Parathyroid adenoma (tissue), 2 donors: ENCODE measurements at regions not wholly inside any gene's neighbourhood (a gene's known extent, or its start where the extent isn't known, plus 50 kb on each side); places are given as distances from the start of the nearest gene placed in this dataset.

ENCODE experiments used
- H2AFZ ChIP-seq: fragments of 300-600 bp; sonication (generic); one replicate; pipeline ENCODE4 v1.7.0; 2017; ENCODE audit warnings: antibody characterized with exemption, mild to moderate bottlenecking
- H3K27ac ChIP-seq: fragments of 300-600 bp; sonication (generic); one replicate; pipeline ENCODE4 v1.7.0; 2017
- H3K27me3 ChIP-seq: fragments of 300-600 bp; sonication (generic); one replicate; pipeline ENCODE4 v1.7.0; 2017; ENCODE audit warnings: low read length; ENCODE audit not compliant: control insufficient read depth, insufficient read depth
- H3K36me3 ChIP-seq: fragments of 300-600 bp; sonication (generic); one replicate; pipeline ENCODE4 v1.7.0; 2017; ENCODE audit warnings: low read length; ENCODE audit not compliant: control insufficient read depth, insufficient read depth
- H3K4me1 ChIP-seq: fragments of 300-600 bp; sonication (generic); one replicate; pipeline ENCODE4 v1.7.0; 2017; ENCODE audit warnings: control low read depth
- H3K4me2 ChIP-seq: fragments of 300-600 bp; sonication (generic); one replicate; pipeline ENCODE4 v1.7.0; 2017; ENCODE audit warnings: low read length
- H3K4me3 ChIP-seq: fragments of 300-600 bp; sonication (generic); one replicate; pipeline ENCODE4 v1.7.0; 2017; ENCODE audit warnings: low read depth, low read length
- H3K79me2 ChIP-seq: fragments of 300-600 bp; sonication (generic); one replicate; pipeline ENCODE4 v1.7.0; 2017; ENCODE audit warnings: control low read depth
- H3K9ac ChIP-seq: fragments of 300-600 bp; sonication (generic); one replicate; pipeline ENCODE4 v1.7.0; 2017; ENCODE audit warnings: mild to moderate bottlenecking
- H3K9me3 ChIP-seq: fragments of 300-600 bp; sonication (generic); one replicate; pipeline ENCODE4 v1.7.0; 2017; ENCODE audit warnings: low read length; ENCODE audit not compliant: control insufficient read depth
- TF ChIP-seq, protein P1 (sequence below): fragments of 300-600 bp; sonication (generic); IDR thresholded peaks from one replicate; pipeline ENCODE4 v1.7.0; 2017; ENCODE audit warnings: antibody characterized with exemption, mild to moderate bottlenecking
- donor health status: primary hyperparathyroidism.

DNA sequence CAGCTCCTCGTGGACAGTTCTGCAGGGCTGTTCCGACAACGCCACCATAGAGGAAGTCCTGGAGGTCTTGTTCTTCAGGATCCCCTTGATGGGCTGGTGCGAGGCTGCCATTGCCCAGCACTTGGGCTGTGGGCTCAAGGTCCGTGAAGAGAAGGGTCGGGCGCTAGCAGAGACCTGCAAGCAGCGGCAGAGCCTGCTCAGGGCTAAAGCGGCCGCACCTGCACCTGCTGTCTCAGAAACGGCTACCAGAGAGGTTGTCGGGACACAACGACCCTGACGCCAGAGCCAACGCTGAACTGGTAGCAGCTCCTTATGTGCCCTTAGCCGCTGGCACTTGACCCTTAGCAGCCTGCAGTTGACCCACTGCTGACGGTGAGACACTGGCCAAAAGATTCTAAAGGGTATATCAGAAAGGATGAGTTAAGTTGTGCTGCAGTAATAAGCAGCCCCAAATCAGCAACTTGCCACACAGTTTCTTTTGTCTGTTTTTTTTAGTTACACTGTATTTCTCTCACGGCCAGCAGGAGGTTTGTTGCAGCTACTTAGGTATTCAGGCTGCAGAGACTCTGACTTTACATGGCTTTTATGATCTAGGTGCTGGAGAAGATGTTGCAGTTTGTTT is 55.5 kb upstream of the ST6GAL2 start:
- Histone ChIP-seq H3K27ac (no peak overlapping the region), H3K4me3 (no peak overlapping the region), H3K36me3 (no peaks in the 10 kb centered on the region), H2AFZ (no peak overlapping the region), H3K79me2 (no peaks in the 10 kb centered on the region), H3K4me1 (no peaks in the 10 kb centered on the region), H3K4me2 (no peak overlapping the region), H3K27me3 (no peaks in the 10 kb centered on the region), H3K9ac (no peak overlapping the region), H3K9me3 (no peaks in the 10 kb centered on the region)
- TF ChIP-seq, protein P1, sequence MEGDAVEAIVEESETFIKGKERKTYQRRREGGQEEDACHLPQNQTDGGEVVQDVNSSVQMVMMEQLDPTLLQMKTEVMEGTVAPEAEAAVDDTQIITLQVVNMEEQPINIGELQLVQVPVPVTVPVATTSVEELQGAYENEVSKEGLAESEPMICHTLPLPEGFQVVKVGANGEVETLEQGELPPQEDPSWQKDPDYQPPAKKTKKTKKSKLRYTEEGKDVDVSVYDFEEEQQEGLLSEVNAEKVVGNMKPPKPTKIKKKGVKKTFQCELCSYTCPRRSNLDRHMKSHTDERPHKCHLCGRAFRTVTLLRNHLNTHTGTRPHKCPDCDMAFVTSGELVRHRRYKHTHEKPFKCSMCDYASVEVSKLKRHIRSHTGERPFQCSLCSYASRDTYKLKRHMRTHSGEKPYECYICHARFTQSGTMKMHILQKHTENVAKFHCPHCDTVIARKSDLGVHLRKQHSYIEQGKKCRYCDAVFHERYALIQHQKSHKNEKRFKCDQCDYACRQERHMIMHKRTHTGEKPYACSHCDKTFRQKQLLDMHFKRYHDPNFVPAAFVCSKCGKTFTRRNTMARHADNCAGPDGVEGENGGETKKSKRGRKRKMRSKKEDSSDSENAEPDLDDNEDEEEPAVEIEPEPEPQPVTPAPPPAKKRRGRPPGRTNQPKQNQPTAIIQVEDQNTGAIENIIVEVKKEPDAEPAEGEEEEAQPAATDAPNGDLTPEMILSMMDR = no peak

DNA sequence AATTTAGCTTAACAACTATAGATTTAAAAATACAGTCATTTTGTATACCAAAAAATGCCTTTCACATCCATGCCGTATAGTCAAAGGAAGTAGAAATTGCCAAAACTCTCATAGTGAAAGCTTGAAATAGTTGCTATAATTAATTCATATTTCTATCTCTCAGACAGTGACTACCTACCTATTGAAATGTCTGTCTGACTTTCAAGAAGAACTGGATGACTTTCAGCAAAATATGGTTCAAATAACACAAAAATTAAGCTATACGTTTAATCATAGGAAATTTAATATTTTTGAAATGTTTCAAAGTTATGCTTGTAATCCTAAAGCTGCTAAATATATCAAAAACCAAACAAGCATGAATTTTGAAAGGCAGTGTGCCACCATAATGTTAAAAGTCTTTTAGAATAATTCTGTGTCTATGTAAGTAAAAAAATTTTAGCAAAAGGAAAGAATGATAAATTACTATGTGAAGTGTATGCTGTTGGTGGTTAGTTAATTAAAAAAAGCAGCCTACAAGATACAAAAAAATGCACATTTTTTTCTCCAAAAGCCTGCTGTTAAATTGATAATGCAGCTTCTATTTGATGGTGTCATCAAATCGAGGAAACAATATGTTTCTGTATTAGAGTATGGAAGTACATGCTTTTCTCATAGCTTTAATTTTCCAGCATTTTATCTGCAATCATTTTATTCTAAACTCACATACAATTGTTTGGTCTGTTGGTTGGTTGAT is 57.7 kb upstream of the ST6GAL2 start:
- Histone ChIP-seq H3K27ac (no peak overlapping the region), H3K9me3 (no peaks in the 10 kb centered on the region), H2AFZ (no peak overlapping the region), H3K79me2 (no peaks in the 10 kb centered on the region), H3K4me1 (no peaks in the 10 kb centered on the region), H3K4me3 (no peak overlapping the region), H3K4me2 (no peak overlapping the region), H3K27me3 (no peaks in the 10 kb centered on the region), H3K36me3 (no peaks in the 10 kb centered on the region), H3K9ac (no peak overlapping the region)
- TF ChIP-seq, protein P1 = no peak

DNA sequence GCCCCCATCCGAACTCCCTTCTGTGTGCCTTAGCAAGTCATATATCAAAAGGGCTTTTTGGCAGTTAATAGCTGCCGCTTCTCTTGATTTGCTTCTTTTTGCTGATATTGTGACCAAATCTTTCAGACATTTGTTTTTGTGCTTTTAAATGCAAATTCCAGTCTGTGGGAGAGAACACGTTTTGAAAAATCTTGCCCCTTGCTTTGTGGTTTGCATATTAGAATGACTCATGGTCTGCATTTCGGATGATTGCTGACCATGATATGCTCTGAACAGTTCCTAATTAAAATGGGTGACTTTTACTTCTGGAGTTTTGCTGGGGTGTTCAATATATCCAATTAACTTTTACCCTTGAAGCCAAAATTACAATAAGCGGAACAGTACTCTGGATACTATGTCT is 58.2 kb upstream of the ST6GAL2 start:
- no peaks in the 10 kb centered on the region for H3K4me1 ChIP-seq
- H3K27me3 ChIP-seq = no peaks in the 10 kb centered on the region
- H3K4me3 ChIP-seq = no peak overlapping the region
- H2AFZ ChIP-seq = no peak overlapping the region
- TF ChIP-seq, protein P1 = no peak
- H3K36me3 ChIP-seq = no peaks in the 10 kb centered on the region
- H3K79me2 ChIP-seq = no peaks in the 10 kb centered on the region
- no peak overlapping the region for H3K9ac ChIP-seq
- no peak overlapping the region for H3K27ac ChIP-seq
- no peaks in the 10 kb centered on the region for H3K9me3 ChIP-seq
- H3K4me2 ChIP-seq = no peak overlapping the region

DNA sequence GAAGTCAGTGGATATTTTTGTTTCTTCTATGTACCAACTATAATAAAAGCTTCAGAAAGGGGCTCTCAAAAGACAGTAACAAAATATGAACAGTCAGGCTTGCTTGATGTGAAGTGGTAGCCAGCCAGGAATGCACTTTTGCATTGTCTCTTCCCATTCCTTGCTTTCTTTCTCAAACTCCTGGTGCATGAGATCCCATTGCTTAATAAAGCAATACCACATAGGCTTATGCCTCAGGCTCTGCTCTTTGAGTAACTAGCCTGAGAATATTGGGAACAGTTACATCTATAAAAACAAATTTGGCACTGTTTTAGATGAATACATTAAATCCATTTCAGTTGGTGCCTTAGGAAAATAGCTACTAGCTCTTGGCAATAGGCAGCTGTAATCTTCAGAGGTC is 62.6 kb upstream of the ST6GAL2 start:
- no peaks in the 10 kb centered on the region for H3K27me3 ChIP-seq
- no peak overlapping the region for H3K9ac ChIP-seq
- no peaks in the 10 kb centered on the region for H3K9me3 ChIP-seq
- no peak overlapping the region for H3K27ac ChIP-seq
- no peaks in the 10 kb centered on the region for H3K79me2 ChIP-seq
- TF ChIP-seq, protein P1 = no peak
- H3K36me3 ChIP-seq = no peaks in the 10 kb centered on the region
- H2AFZ ChIP-seq = no peak overlapping the region
- H3K4me3 ChIP-seq = no peak overlapping the region
- H3K4me2 ChIP-seq = no peak overlapping the region
- no peaks in the 10 kb centered on the region for H3K4me1 ChIP-seq

DNA sequence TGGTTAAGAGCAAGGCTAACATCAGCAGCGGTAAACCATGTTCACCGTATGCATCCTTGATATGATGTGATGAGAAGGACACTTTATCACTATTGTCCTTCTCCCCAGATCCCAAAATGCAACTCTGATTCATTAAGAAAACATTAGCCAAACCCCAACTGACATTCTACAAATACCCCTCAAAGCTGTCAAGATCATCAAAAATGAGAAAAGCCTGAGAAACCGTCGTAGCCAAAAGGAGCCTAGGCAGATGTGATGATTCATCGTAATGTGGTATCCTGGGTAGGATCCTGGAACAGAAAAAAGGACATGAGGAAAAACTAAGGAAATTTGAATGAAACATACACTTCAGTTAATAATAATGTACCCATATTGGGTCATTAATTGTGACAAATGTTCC is 67.3 kb upstream of the ST6GAL2 start:
- Histone ChIP-seq H3K9ac (no peak overlapping the region), H3K4me1 (no peaks in the 10 kb centered on the region), H2AFZ (no peak overlapping the region), H3K4me3 (no peak overlapping the region), H3K27me3 (no peaks in the 10 kb centered on the region), H3K36me3 (no peaks in the 10 kb centered on the region), H3K27ac (no peak overlapping the region), H3K9me3 (no peaks in the 10 kb centered on the region), H3K4me2 (no peak overlapping the region), H3K79me2 (no peaks in the 10 kb centered on the region)
- TF ChIP-seq, protein P1 = no peak
